Fibroblast of lung (primary cell): ENCODE measurements at regions not wholly inside any gene's neighbourhood (a gene's known extent, or its start where the extent isn't known, plus 50 kb on each side); places are given as distances from the start of the nearest gene placed in this dataset.

Experiments
- DNase-seq, 2 donors: peaks; one replicate each; pipeline versions ENCODE4 v3.0.0 to v3.0.0-alpha.2; 2010; ENCODE audit warnings: low read depth in 2 of 2
- H2AFZ ChIP-seq: 2 replicates; pipeline ENCODE4 v1.5.1; 2012; ENCODE audit warnings: low read length, control low read depth, inconsistent platforms
- H3K27ac ChIP-seq: 2 replicates; pipeline ENCODE4 v1.5.1; 2011; ENCODE audit warnings: low read length, control low read depth; ENCODE audit not compliant: insufficient read depth
- H3K27me3 ChIP-seq: 2 replicates; pipeline ENCODE4 v1.5.1; 2011; ENCODE audit warnings: mild to moderate bottlenecking, low read length; ENCODE audit not compliant: control insufficient read depth, insufficient read depth
- H3K36me3 ChIP-seq: 2 replicates; pipeline ENCODE4 v1.5.1; 2011; ENCODE audit warnings: low read length; ENCODE audit not compliant: control insufficient read depth, insufficient read depth
- H3K4me1 ChIP-seq: 2 replicates; pipeline ENCODE4 v1.5.1; 2011; ENCODE audit warnings: low read length; ENCODE audit not compliant: control insufficient read depth, insufficient read depth; ENCODE audit errors: extremely low read depth
- H3K4me2 ChIP-seq: 2 replicates; pipeline ENCODE4 v1.5.1; 2011; ENCODE audit warnings: low read length, control low read depth; ENCODE audit not compliant: insufficient read depth; ENCODE audit errors: extremely low read depth
- H3K4me3 ChIP-seq, 4 experiments: fragments of 200-600 bp in 1 of 4; sonication (generic) in 1 of 4; replicated peaks in 1 of 4; 2 replicates each; pipeline ENCODE4 v1.5.1; 2011 to 2016; ENCODE audit warnings: low read length in 4 of 4, low read depth in 3 of 4, mild to moderate bottlenecking in 3 of 4, control low read depth in 2 of 4, inconsistent platforms in 1 of 4, mixed read lengths in 1 of 4; ENCODE audit not compliant: insufficient read depth in 1 of 4; ENCODE audit errors: control extremely low read depth in 1 of 4
- H3K79me2 ChIP-seq: 2 replicates; pipeline ENCODE4 v1.5.1; 2012; ENCODE audit warnings: mild to moderate bottlenecking, low read length, inconsistent platforms; ENCODE audit not compliant: control insufficient read depth, insufficient read depth
- H3K9ac ChIP-seq: 2 replicates; pipeline ENCODE4 v1.5.1; 2011; ENCODE audit warnings: mild to moderate bottlenecking, low read length, control low read depth; ENCODE audit not compliant: insufficient read depth
- H3K9me3 ChIP-seq: 2 replicates; pipeline ENCODE4 v1.5.1; 2012; ENCODE audit warnings: low read depth, low read length; ENCODE audit not compliant: control insufficient read depth, insufficient read depth
- H4K20me1 ChIP-seq: 2 replicates; pipeline ENCODE4 v1.5.1; 2011; ENCODE audit warnings: low read length; ENCODE audit not compliant: control insufficient read depth, insufficient read depth; ENCODE audit errors: extremely low read depth
- CTCF ChIP-seq, 2 donors: IDR thresholded peaks in 1 of 2; conservative IDR thresholded peaks in 1 of 2; 1 replicate in 1 of 2; 2 replicates in 1 of 2; pipeline ENCODE4 v1.5.1; 2011 to 2012; ENCODE audit warnings: low read length in 2 of 2, control low read depth in 1 of 2, inconsistent platforms in 1 of 2, low read depth in 1 of 2, mild to moderate bottlenecking in 1 of 2
- EZH2 ChIP-seq: IDR thresholded peaks from 2 replicates; pipeline ENCODE4 v1.5.1; 2012; ENCODE audit warnings: low read length, control low read depth, mild to moderate bottlenecking; ENCODE audit errors: missing control alignments

- H3K4me1 ChIP-seq: no peaks in the 10 kb centered on the region
- H4K20me1 ChIP-seq: no peaks in the 10 kb centered on the region
- no peaks in the 10 kb centered on the region for H3K79me2 ChIP-seq
- H3K4me3 ChIP-seq: no peak overlapping the region
- H3K36me3 ChIP-seq: no peaks in the 10 kb centered on the region
- no peaks in the 10 kb centered on the region for H3K27me3 ChIP-seq
- H3K4me2 ChIP-seq: no peak overlapping the region
- TF ChIP-seq EZH2: no peak
- no peak for TF ChIP-seq CTCF (conservative IDR thresholded peaks at IDR 0.05 in 1 of 2, IDR thresholded peaks at IDR 0.05 in 1 of 2; ENCODE audit: low read depth in 1 of 2, low read length in 2 of 2)
- H2AFZ ChIP-seq: no peak overlapping the region
- no peak for DNase-seq
- no peak overlapping the region for H3K9ac ChIP-seq
- H3K27ac ChIP-seq: no peak overlapping the region
- no peaks in the 10 kb centered on the region for H3K9me3 ChIP-seq
Measured at GRCh38 chr3:64909011-64909410, 221.2 kb upstream of the ADAMTS9 start.

- no peak for DNase-seq
- Histone ChIP-seq H3K27me3 (no peaks in the 10 kb centered on the region), H3K36me3 (no peaks in the 10 kb centered on the region), H3K27ac (no peak overlapping the region), H2AFZ (no peak overlapping the region), H4K20me1 (no peaks in the 10 kb centered on the region), H3K9ac (no peak overlapping the region), H3K4me2 (no peak overlapping the region), H3K4me3 (no peak overlapping the region), H3K9me3 (no peaks in the 10 kb centered on the region), H3K79me2 (no peaks in the 10 kb centered on the region), H3K4me1 (no peaks in the 10 kb centered on the region)
- TF ChIP-seq CTCF (conservative IDR thresholded peaks at IDR 0.05 in 1 of 2, IDR thresholded peaks at IDR 0.05 in 1 of 2; ENCODE audit: low read depth in 1 of 2, low read length in 2 of 2) (no peak), EZH2 (no peak)
Measured at GRCh38 chr3:64908251-64908685, 220.5 kb upstream of the ADAMTS9 start.

GRCh38 chr3:64905906-64906410 is 218.2 kb upstream of the ADAMTS9 start:
- H3K36me3 ChIP-seq: no peaks in the 10 kb centered on the region
- no peak for DNase-seq
- no peak overlapping the region for H3K9ac ChIP-seq
- H3K27me3 ChIP-seq: no peaks in the 10 kb centered on the region
- H3K4me1 ChIP-seq: no peaks in the 10 kb centered on the region
- no peak overlapping the region for H3K27ac ChIP-seq
- no peaks in the 10 kb centered on the region for H3K9me3 ChIP-seq
- H2AFZ ChIP-seq: no peak overlapping the region
- no peak overlapping the region for H3K4me3 ChIP-seq
- no peak for TF ChIP-seq CTCF (conservative IDR thresholded peaks at IDR 0.05 in 1 of 2, IDR thresholded peaks at IDR 0.05 in 1 of 2; ENCODE audit: low read depth in 1 of 2, low read length in 2 of 2)
- no peak for TF ChIP-seq EZH2
- H4K20me1 ChIP-seq: no peaks in the 10 kb centered on the region
- no peaks in the 10 kb centered on the region for H3K79me2 ChIP-seq
- H3K4me2 ChIP-seq: no peak overlapping the region
